ENCODE measurements at regions not wholly inside any gene's neighbourhood (a gene's known extent, or its start where the extent isn't known, plus 50 kb on each side); places are given as distances from the start of the nearest gene placed in this dataset.

- Histone ChIP-seq H3K4me1 (ENCODE audit: control insufficient read depth, insufficient read depth, low read length) (no peaks in the 10 kb centered on the region), H3K36me3 (ENCODE audit: control insufficient read depth, insufficient read depth, low read length) (no peaks in the 10 kb centered on the region), H3K4me3 (ENCODE audit: low read length) (no peak overlapping the region), H3K27ac (ENCODE audit: low read length) (no peak overlapping the region), H3K27me3 (ENCODE audit: control insufficient read depth, insufficient read depth, low read length) (no peaks in the 10 kb centered on the region), H3K9me3 (ENCODE audit: control insufficient read depth, insufficient read depth, low read length) (no peaks in the 10 kb centered on the region)
- no peak overlapping the region for H3K4me3 Mint-ChIP-seq
- no peak overlapping the region for H3K27ac Mint-ChIP-seq
- H3K27me3 Mint-ChIP-seq (ENCODE audit: low read depth in 2 of 2): no peaks in the 10 kb centered on the region
- no peaks in the 10 kb centered on the region for H3K4me1 Mint-ChIP-seq
- no peak for ATAC-seq
- 91% methylated on average over 2 of the region's 2 CpGs for WGBS (ENCODE audit: insufficient coverage)
- no peaks in the 10 kb centered on the region for H3K36me3 Mint-ChIP-seq
- TF ChIP-seq CTCF (IDR thresholded peaks at IDR 0.05): no peak
- intact Hi-C loops (cut with micrococcal nuclease): no loop called here
- DNase-seq: no peak
- H3K9me3 Mint-ChIP-seq: no peaks in the 10 kb centered on the region
Observed at GRCh38 chr5:135231289-135231688, 167.7 kb downstream of the MACROH2A1 start.

- WGBS (ENCODE audit: insufficient coverage): 68% methylated on average over 12 of the region's 12 CpGs
Observed at GRCh38 chr5:135230251-135230925, 168.6 kb downstream of the MACROH2A1 start.

GRCh38 chr5:135229679-135230132 is 169.3 kb downstream of the MACROH2A1 start:
- no peaks in the 10 kb centered on the region for H3K36me3 Mint-ChIP-seq
- Histone ChIP-seq H3K9me3 (ENCODE audit: control insufficient read depth, insufficient read depth, low read length) (no peaks in the 10 kb centered on the region), H3K36me3 (ENCODE audit: control insufficient read depth, insufficient read depth, low read length) (no peaks in the 10 kb centered on the region), H3K27ac (ENCODE audit: low read length) (no peak overlapping the region), H3K4me3 (ENCODE audit: low read length) (no peak overlapping the region), H3K4me1 (ENCODE audit: control insufficient read depth, insufficient read depth, low read length) (no peaks in the 10 kb centered on the region), H3K27me3 (ENCODE audit: control insufficient read depth, insufficient read depth, low read length) (no peaks in the 10 kb centered on the region)
- DNase-seq (no peak), ATAC-seq (no peak)
- intact Hi-C loops (cut with micrococcal nuclease): no loop called here
- no peaks in the 10 kb centered on the region for H3K27me3 Mint-ChIP-seq (ENCODE audit: low read depth in 2 of 2)
- no peaks in the 10 kb centered on the region for H3K4me1 Mint-ChIP-seq
- no peak for TF ChIP-seq CTCF (IDR thresholded peaks at IDR 0.05)
- H3K9me3 Mint-ChIP-seq: no peaks in the 10 kb centered on the region
- WGBS (ENCODE audit: insufficient coverage): 77% methylated on average over 4 of the region's 4 CpGs
- no peak overlapping the region for H3K4me3 Mint-ChIP-seq
- H3K27ac Mint-ChIP-seq: no peak overlapping the region

More at GRCh38 chr5:135230251-135230925, 168.6 kb downstream of the MACROH2A1 start:
- no peak overlapping the region for H3K27ac Mint-ChIP-seq
- Histone ChIP-seq H3K27ac (ENCODE audit: low read length) (no peak overlapping the region), H3K4me3 (ENCODE audit: low read length) (no peak overlapping the region), H3K4me1 (ENCODE audit: control insufficient read depth, insufficient read depth, low read length) (no peaks in the 10 kb centered on the region), H3K9me3 (ENCODE audit: control insufficient read depth, insufficient read depth, low read length) (no peaks in the 10 kb centered on the region), H3K27me3 (ENCODE audit: control insufficient read depth, insufficient read depth, low read length) (no peaks in the 10 kb centered on the region), H3K36me3 (ENCODE audit: control insufficient read depth, insufficient read depth, low read length) (no peaks in the 10 kb centered on the region)
- intact Hi-C loops (cut with micrococcal nuclease): no loop called here
- H3K36me3 Mint-ChIP-seq: no peaks in the 10 kb centered on the region
- no peak overlapping the region for H3K4me3 Mint-ChIP-seq
- ATAC-seq: no peak
- no peaks in the 10 kb centered on the region for H3K27me3 Mint-ChIP-seq (ENCODE audit: low read depth in 2 of 2)
- no peaks in the 10 kb centered on the region for H3K4me1 Mint-ChIP-seq
- no peaks in the 10 kb centered on the region for H3K9me3 Mint-ChIP-seq
- DNase-seq: no peak
- no peak for TF ChIP-seq CTCF (IDR thresholded peaks at IDR 0.05)

GRCh38 chr5:135229122-135229521 is 169.9 kb downstream of the MACROH2A1 start:
- Histone ChIP-seq H3K4me1 (ENCODE audit: control insufficient read depth, insufficient read depth, low read length) (no peaks in the 10 kb centered on the region), H3K27ac (ENCODE audit: low read length) (no peak overlapping the region), H3K36me3 (ENCODE audit: control insufficient read depth, insufficient read depth, low read length) (no peaks in the 10 kb centered on the region), H3K9me3 (ENCODE audit: control insufficient read depth, insufficient read depth, low read length) (no peaks in the 10 kb centered on the region), H3K27me3 (ENCODE audit: control insufficient read depth, insufficient read depth, low read length) (no peaks in the 10 kb centered on the region), H3K4me3 (ENCODE audit: low read length) (no peak overlapping the region)
- H3K27me3 Mint-ChIP-seq (ENCODE audit: low read depth in 2 of 2): peaks cover 0 to 1% of the 10 kb centered on the region in 2 donors
- DNase-seq (no peak), ATAC-seq (no peak)
- no peak overlapping the region for H3K27ac Mint-ChIP-seq
- no peaks in the 10 kb centered on the region for H3K36me3 Mint-ChIP-seq
- 98% methylated on average over 2 of the region's 2 CpGs for WGBS (ENCODE audit: insufficient coverage)
- no peak for TF ChIP-seq CTCF (IDR thresholded peaks at IDR 0.05)
- intact Hi-C loops (cut with micrococcal nuclease): no loop called here
- no peak overlapping the region for H3K4me3 Mint-ChIP-seq
- H3K9me3 Mint-ChIP-seq: no peaks in the 10 kb centered on the region
- no peaks in the 10 kb centered on the region for H3K4me1 Mint-ChIP-seq
